SK-N-SH (cell line): ENCODE measurements at regions not wholly inside any gene's neighbourhood (a gene's known extent, or its start where the extent isn't known, plus 50 kb on each side); places are given as distances from the start of the nearest gene placed in this dataset.

Experiments used
- CTCF ChIA-PET: fragments of 300-600, 350-600 bp; formaldehyde crosslinking; extraction: SDS; loops from one replicate; lab custom pipeline; 2021; lab: Yijun Ruan, JAX
- POLR2A ChIA-PET: fragments of 350-600 bp; sonication (Branson Sonifier 250); formaldehyde crosslinking; extraction: SDS; loops from one replicate; lab custom pipeline; 2020; ENCODE audit warnings: antibody characterized with exemption, inconsistent platforms; lab: Yijun Ruan, JAX
- DNase-seq: peaks from one replicate; pipeline ENCODE4 v3.0.0; 2012
- H2AFZ ChIP-seq: fragments of 200-600 bp; sonication (generic); 2 replicates; pipeline ENCODE4 v1.8.1; 2016; ENCODE audit warnings: antibody characterized with exemption, mild to moderate bottlenecking, low read depth
- H3F3A ChIP-seq: fragments of 200-600 bp; sonication (generic); replicated peaks from 2 replicates; pipeline ENCODE3; 2016; ENCODE audit warnings: antibody characterized with exemption, mild to moderate bottlenecking; ENCODE audit not compliant: insufficient read depth
- H3K27ac ChIP-seq, 2 experiments: fragments of 200-500 bp in 1 of 2; fragments of 200-600 bp in 1 of 2; sonication (Bioruptor generic) in 1 of 2; sonication (generic), shearing (Covaris generic) in 1 of 2; 2 replicates each; pipeline versions ENCODE4 v1.5.1 to v1.6.1; 2014 to 2016; ENCODE audit warnings: low read depth in 2 of 2, inconsistent platforms in 1 of 2, low read length in 1 of 2, mild to moderate bottlenecking in 1 of 2, mixed read lengths in 1 of 2
- H3K27me3 ChIP-seq: fragments of 200-600 bp; sonication (generic), shearing (Covaris generic); 2 replicates; pipeline ENCODE4 v1.6.1; 2016; ENCODE audit warnings: mixed run types; ENCODE audit not compliant: insufficient read depth
- H3K36me3 ChIP-seq, 2 experiments: fragments of 200-500 bp in 1 of 2; fragments of 200-600 bp in 1 of 2; sonication (Bioruptor generic) in 1 of 2; sonication (generic) in 1 of 2; replicated peaks in 1 of 2; 2 replicates each; pipeline versions ENCODE3 to v1.5.1; 2014 to 2016; ENCODE audit warnings: low read length in 1 of 2, mild to moderate bottlenecking in 1 of 2; ENCODE audit not compliant: insufficient read depth in 2 of 2, control insufficient read depth in 1 of 2
- H3K4me1 ChIP-seq, 2 experiments: fragments of 200-500 bp in 1 of 2; fragments of 200-600 bp in 1 of 2; sonication (Bioruptor generic) in 1 of 2; sonication (generic), shearing (Covaris generic) in 1 of 2; 2 replicates each; pipeline versions ENCODE4 v1.5.1 to v1.6.1; 2014 to 2016; ENCODE audit warnings: low read depth in 1 of 2, low read length in 1 of 2, mixed run types in 1 of 2; ENCODE audit not compliant: insufficient read depth in 2 of 2, control insufficient read depth in 1 of 2
- H3K4me2 ChIP-seq: fragments of 200-600 bp; sonication (generic), shearing (Covaris generic); 2 replicates; pipeline ENCODE4 v1.6.1; 2017; ENCODE audit warnings: mixed run types
- H3K4me3 ChIP-seq, 2 experiments: fragments of 200-500 bp in 1 of 2; fragments of 200-600 bp in 1 of 2; sonication (Bioruptor generic) in 1 of 2; sonication (generic), shearing (Covaris generic) in 1 of 2; 2 replicates each; pipeline versions ENCODE4 v1.5.1 to v1.8.1; 2014 to 2016; ENCODE audit warnings: low read depth in 2 of 2, inconsistent platforms in 1 of 2, low read length in 1 of 2, mild to moderate bottlenecking in 1 of 2, mixed read lengths in 1 of 2, moderate library complexity in 1 of 2
- H3K79me2 ChIP-seq: fragments of 200-600 bp; sonication (generic); 2 replicates; pipeline ENCODE4 v1.8.1; 2017; ENCODE audit warnings: mild to moderate bottlenecking; ENCODE audit not compliant: insufficient read depth
- H3K9ac ChIP-seq: fragments of 200-600 bp; sonication (generic); 2 replicates; pipeline ENCODE4 v1.6.1; 2017; ENCODE audit warnings: mixed run types
- H3K9me2 ChIP-seq: fragments of 200-600 bp; sonication (generic); 2 replicates; pipeline ENCODE4 v1.6.1; 2017; ENCODE audit warnings: mixed run types
- H3K9me3 ChIP-seq: fragments of 200-600 bp; sonication (generic); 2 replicates; pipeline ENCODE4 v1.6.1; 2017; ENCODE audit warnings: mixed run types, mild to moderate bottlenecking, moderate library complexity
- H4K20me1 ChIP-seq: fragments of 200-600 bp; sonication (generic); 2 replicates; pipeline ENCODE4 v1.6.1; 2017; ENCODE audit warnings: mild to moderate bottlenecking, mixed run types; ENCODE audit not compliant: insufficient read depth
- CHD2 ChIP-seq: fragments of 150-350 bp; IDR thresholded peaks from 2 replicates; pipeline ENCODE4 v1.6.1; 2018; ENCODE audit warnings: low read length; ENCODE audit not compliant: partially characterized antibody
- ELF1 ChIP-seq: IDR thresholded peaks from 2 replicates; pipeline ENCODE4 v1.4.0; 2012
- EP300 ChIP-seq, 2 experiments: IDR thresholded peaks; 2 replicates each; pipeline versions ENCODE4 v1.4.0 to v1.6.1; 2012; ENCODE audit warnings: borderline replicate concordance in 1 of 2, low read depth in 1 of 2, low read length in 1 of 2
- EZH2phosphoT487 ChIP-seq: fragments of 200-600 bp; sonication (generic); IDR thresholded peaks from 2 replicates; pipeline ENCODE4 v1.6.1; 2017; ENCODE audit warnings: low read depth, mixed run types, mild to moderate bottlenecking, antibody characterized with exemption, moderate library complexity, borderline replicate concordance
- FOSL2 ChIP-seq: IDR thresholded peaks from 2 replicates; pipeline ENCODE4 v1.4.0; 2012; ENCODE audit warnings: low read depth, mild to moderate bottlenecking, moderate library complexity, borderline replicate concordance
- GATA2 ChIP-seq: sonication (generic); formaldehyde crosslinking; IDR thresholded peaks from 2 replicates; pipeline ENCODE4 v1.5.0; 2020; ENCODE audit warnings: mild to moderate bottlenecking, missing genetic modification reagents
- MAX ChIP-seq: IDR thresholded peaks from 2 replicates; pipeline ENCODE4 v1.4.0; 2012; ENCODE audit warnings: low read depth
- MEF2A ChIP-seq: IDR thresholded peaks from 2 replicates; pipeline ENCODE4 v1.4.0; 2012; ENCODE audit warnings: low read depth, borderline replicate concordance
- MXI1 ChIP-seq: IDR thresholded peaks from 2 replicates; pipeline ENCODE4 v1.6.1; 2012; ENCODE audit warnings: mild to moderate bottlenecking, low read depth, low read length, improper control_type of control experiment
- NFIC ChIP-seq: IDR thresholded peaks from 2 replicates; pipeline ENCODE4 v1.4.0; 2012; ENCODE audit warnings: borderline replicate concordance
- NRF1 ChIP-seq: IDR thresholded peaks from 2 replicates; pipeline ENCODE4 v1.6.1; 2012; ENCODE audit warnings: low read depth, mild to moderate bottlenecking, low read length
- RAD21 ChIP-seq: IDR thresholded peaks from 2 replicates; pipeline ENCODE4 v1.6.1; 2012; ENCODE audit warnings: mild to moderate bottlenecking, low read length
- RCOR1 ChIP-seq: fragments of 150-350 bp; IDR thresholded peaks from 2 replicates; pipeline ENCODE4 v1.6.1; 2017; ENCODE audit warnings: antibody characterized with exemption, low read length
- SIN3A ChIP-seq: IDR thresholded peaks from 2 replicates; pipeline ENCODE4 v1.6.1; 2012; ENCODE audit warnings: low read depth, mild to moderate bottlenecking, low read length, moderate library complexity, borderline replicate concordance
- SMC3 ChIP-seq: IDR thresholded peaks from 2 replicates; pipeline ENCODE4 v1.6.1; 2012; ENCODE audit warnings: low read depth, low read length, improper control_type of control experiment
- TCF12 ChIP-seq: IDR thresholded peaks from 2 replicates; pipeline ENCODE4 v1.4.0; 2012
- USF2 ChIP-seq: fragments of 150-350 bp; IDR thresholded peaks from 2 replicates; pipeline ENCODE4 v1.6.1; 2017; ENCODE audit warnings: antibody characterized with exemption, low read length, low read depth, borderline replicate concordance
- ZBTB33 ChIP-seq: IDR thresholded peaks from 2 replicates; pipeline ENCODE4 v1.4.0; 2012; ENCODE audit warnings: low read depth, borderline replicate concordance
- WGBS: methylation state at CpG from one replicate; pipeline ENCODE4 v1.1.6; 2017; ENCODE audit warnings: low lambda C conversion rate; 5-methylcytosine and 5-hydroxymethylcytosine counted together

- Histone ChIP-seq H3K9me2 (no peaks in the 10 kb centered on the region), H3K4me1 (peaks cover 0 to 40% of the 10 kb centered on the region in 2 experiments; a peak in 2 of 4 replicates), H2AFZ (peak overlapping the region; percentile 49; the same call in 1 of the 2 replicates), H3K36me3 (no peaks in the 10 kb centered on the region), H3K4me2 (no peak overlapping the region), H3F3A (no peaks in the 10 kb centered on the region), H3K27me3 (no peaks in the 10 kb centered on the region), H3K9me3 (no peaks in the 10 kb centered on the region), H3K4me3 (no peak overlapping the region), H4K20me1 (no peaks in the 10 kb centered on the region), H3K79me2 (no peaks in the 10 kb centered on the region), H3K9ac (no peak overlapping the region), H3K27ac (no peak overlapping the region)
- DNase-seq: no peak
- CTCF ChIA-PET: interaction anchor here (1.6 kb wide), 1 partner anchor 253 kb away, joined by 3 read pairs; no protein-coding TSS in a partner anchor
- TF ChIP-seq EZH2phosphoT487 (no peak), EP300 (IDR thresholded peaks at IDR 0.05; ENCODE audit: borderline replicate concordance in 1 of 2, low read depth in 1 of 2, low read length in 1 of 2) (peak in 1 of 2 experiments; percentile 60; a peak in 1 of 4 replicates), MXI1 (no peak), TCF12 (0 out of 2 replicates have a peak, but pooled peaks have one; percentile 19), MEF2A (no peak), MAX (no peak), ZBTB33 (no peak), RAD21 (peak; percentile 16; the same call in 1 of the 2 replicates), NRF1 (no peak), ELF1 (no peak), CHD2 (peak; percentile 20), FOSL2 (no peak), USF2 (no peak), GATA2 (CRISPR knock-in tag) (peak; percentile 62), NFIC (no peak), RCOR1 (peak; percentile 57; the same call in 1 of the 2 replicates), SIN3A (no peak), SMC3 (no peak)
- POLR2A ChIA-PET: no interaction called here
- 30% methylated on average over 3 of the region's 3 CpGs for WGBS
Observed at GRCh38 chr1:208935517-208936187, 647.9 kb upstream of the CAMK1G start.
